RWPE2 (cell line): ENCODE measurements at regions not wholly inside any gene's neighbourhood (a gene's known extent, or its start where the extent isn't known, plus 50 kb on each side); places are given as distances from the start of the nearest gene placed in this dataset.

Experiments
- ATAC-seq: fragments of 200-7000 bp; cut with Tn5 transposase; 3 replicates; pipeline ENCODE4 v1.9.1; 2021; ENCODE audit warnings: low read depth
- DNase-seq: peaks from one replicate; pipeline ENCODE4 v3.0.0-alpha.2; 2020; ENCODE audit warnings: low spot score
- H3K27ac ChIP-seq: fragments of 450-650 bp; 2 replicates; pipeline ENCODE4 v1.5.1; 2017; ENCODE audit warnings: mild to moderate bottlenecking; ENCODE audit not compliant: poor library complexity, severe bottlenecking
- H3K27me3 ChIP-seq: fragments of 250-450 bp; sonication (Bioruptor Pico); 2 replicates; pipeline ENCODE4 v1.5.1; 2021; ENCODE audit warnings: mild to moderate bottlenecking, moderate library complexity; ENCODE audit not compliant: insufficient read depth, poor library complexity, severe bottlenecking
- H3K36me3 ChIP-seq: fragments of 250-450 bp; sonication (Bioruptor Pico); 2 replicates; pipeline ENCODE4 v1.5.1; 2020; ENCODE audit warnings: low read depth, mild to moderate bottlenecking, moderate library complexity
- H3K4me1 ChIP-seq: fragments of 250-450 bp; sonication (Bioruptor Pico); 2 replicates; pipeline ENCODE4 v1.5.1; 2021; ENCODE audit warnings: mild to moderate bottlenecking, moderate library complexity; ENCODE audit not compliant: insufficient read depth, poor library complexity, severe bottlenecking
- H3K4me3 ChIP-seq: fragments of 250-450 bp; sonication (Bioruptor Pico); 2 replicates; pipeline ENCODE4 v1.5.1; 2021; ENCODE audit warnings: mild to moderate bottlenecking, moderate library complexity; ENCODE audit not compliant: severe bottlenecking
- H3K9me3 ChIP-seq: fragments of 250-450 bp; sonication (Bioruptor Pico); 2 replicates; pipeline ENCODE4 v1.5.1; 2021; ENCODE audit warnings: mild to moderate bottlenecking, moderate library complexity; ENCODE audit not compliant: severe bottlenecking
- TF ChIP-seq, protein P1 (sequence below): fragments of 450-650 bp; IDR thresholded peaks from one replicate; pipeline ENCODE4 v1.5.1; 2017; ENCODE audit warnings: mild to moderate bottlenecking, moderate library complexity; ENCODE audit not compliant: poor library complexity, severe bottlenecking

DNA sequence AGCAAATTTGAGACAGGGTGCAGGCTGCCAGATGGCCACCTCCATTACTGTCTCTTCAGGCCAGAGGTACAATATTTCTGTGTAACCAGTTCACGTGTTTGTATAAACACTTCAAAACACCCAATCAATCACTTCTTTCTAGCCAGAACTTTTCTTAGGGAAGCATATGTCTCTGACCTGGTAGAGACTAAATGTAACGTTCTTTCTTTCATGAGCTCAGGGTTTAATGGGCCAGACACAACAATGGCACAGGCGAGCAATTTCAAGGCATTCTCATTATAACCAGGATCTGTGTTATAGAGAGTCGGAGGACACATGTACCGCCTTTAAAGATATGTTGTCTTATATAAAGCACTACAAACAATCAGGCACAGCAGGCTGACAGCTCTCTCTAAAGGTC is 1846.4 kb upstream of the PIK3C3 start:
- Histone ChIP-seq H3K27ac (no peak overlapping the region), H3K9me3 (no peaks in the 10 kb centered on the region), H3K36me3 (no peaks in the 10 kb centered on the region), H3K4me1 (no peaks in the 10 kb centered on the region), H3K4me3 (no peak overlapping the region), H3K27me3 (no peaks in the 10 kb centered on the region)
- ATAC-seq (no peak), DNase-seq (no peak)
- TF ChIP-seq, protein P1, sequence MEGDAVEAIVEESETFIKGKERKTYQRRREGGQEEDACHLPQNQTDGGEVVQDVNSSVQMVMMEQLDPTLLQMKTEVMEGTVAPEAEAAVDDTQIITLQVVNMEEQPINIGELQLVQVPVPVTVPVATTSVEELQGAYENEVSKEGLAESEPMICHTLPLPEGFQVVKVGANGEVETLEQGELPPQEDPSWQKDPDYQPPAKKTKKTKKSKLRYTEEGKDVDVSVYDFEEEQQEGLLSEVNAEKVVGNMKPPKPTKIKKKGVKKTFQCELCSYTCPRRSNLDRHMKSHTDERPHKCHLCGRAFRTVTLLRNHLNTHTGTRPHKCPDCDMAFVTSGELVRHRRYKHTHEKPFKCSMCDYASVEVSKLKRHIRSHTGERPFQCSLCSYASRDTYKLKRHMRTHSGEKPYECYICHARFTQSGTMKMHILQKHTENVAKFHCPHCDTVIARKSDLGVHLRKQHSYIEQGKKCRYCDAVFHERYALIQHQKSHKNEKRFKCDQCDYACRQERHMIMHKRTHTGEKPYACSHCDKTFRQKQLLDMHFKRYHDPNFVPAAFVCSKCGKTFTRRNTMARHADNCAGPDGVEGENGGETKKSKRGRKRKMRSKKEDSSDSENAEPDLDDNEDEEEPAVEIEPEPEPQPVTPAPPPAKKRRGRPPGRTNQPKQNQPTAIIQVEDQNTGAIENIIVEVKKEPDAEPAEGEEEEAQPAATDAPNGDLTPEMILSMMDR, result no peak

DNA sequence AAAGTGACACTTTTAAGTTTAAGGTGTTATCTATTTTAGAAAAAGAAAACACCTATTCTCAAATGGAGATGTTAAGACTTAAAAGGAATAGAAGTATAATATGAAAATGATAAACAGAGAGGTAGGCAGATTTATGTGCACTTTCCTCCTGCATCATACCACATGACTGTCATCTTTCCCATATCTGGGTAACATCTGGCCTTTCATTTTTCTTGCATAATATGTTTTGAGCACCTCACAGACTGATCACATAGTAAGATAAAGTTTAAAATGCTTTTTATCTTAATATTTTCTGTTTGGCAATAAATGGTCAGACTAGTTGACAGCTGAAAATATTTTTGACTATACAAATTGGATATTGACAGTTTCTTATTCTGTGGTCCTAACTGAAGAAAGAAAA is 1852.1 kb upstream of the PIK3C3 start:
- Histone ChIP-seq H3K27me3 (no peaks in the 10 kb centered on the region), H3K27ac (no peak overlapping the region), H3K4me3 (no peak overlapping the region), H3K9me3 (no peaks in the 10 kb centered on the region), H3K4me1 (no peaks in the 10 kb centered on the region), H3K36me3 (no peaks in the 10 kb centered on the region)
- ATAC-seq (no peak), DNase-seq (no peak)
- TF ChIP-seq, protein P1, result no peak

DNA sequence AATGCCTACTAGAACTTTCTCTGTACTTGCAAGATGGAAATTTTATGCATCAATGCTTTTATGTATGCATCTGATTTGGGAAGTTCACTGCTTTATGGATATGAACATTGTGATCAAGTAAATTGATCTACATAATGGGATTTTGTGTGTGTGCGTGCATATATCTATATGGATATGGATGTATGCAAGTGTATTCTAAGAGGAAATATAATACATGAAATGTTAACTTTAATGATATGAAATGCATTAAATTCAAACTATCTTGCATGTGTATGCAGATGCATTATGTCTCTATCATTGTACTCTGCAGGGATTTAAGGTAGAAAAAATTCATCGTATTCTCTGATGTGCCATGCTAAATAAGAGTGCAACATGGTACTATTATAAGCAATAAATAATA is 1855.4 kb upstream of the PIK3C3 start:
- ATAC-seq, result no peak

DNA sequence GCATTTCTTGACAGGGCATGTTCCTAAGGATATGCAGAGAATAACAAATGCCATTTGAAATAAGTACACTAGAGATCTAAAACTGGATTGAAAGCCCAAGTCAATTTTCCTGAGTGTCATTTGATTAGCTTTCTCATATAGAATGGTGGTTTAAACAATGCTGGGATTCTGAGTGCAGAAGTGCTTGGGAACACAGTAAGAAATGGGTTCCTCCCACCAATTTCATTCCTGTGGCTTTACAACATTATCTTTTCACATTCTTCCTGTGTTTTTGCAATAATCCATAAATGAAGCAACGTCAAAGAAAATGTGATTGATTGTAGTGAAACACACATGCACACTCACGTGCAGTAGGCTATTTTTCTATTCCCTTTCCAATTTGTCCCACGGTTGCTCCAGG is 1858.4 kb upstream of the PIK3C3 start:
- Histone ChIP-seq H3K36me3 (no peaks in the 10 kb centered on the region), H3K27me3 (no peaks in the 10 kb centered on the region), H3K4me1 (no peaks in the 10 kb centered on the region), H3K9me3 (no peaks in the 10 kb centered on the region), H3K4me3 (no peak overlapping the region), H3K27ac (no peak overlapping the region)
- TF ChIP-seq, protein P1, result no peak
- DNase-seq, result no peak
- ATAC-seq, result no peak

More for the DNA sequence above, 1855.4 kb upstream of the PIK3C3 start:
- TF ChIP-seq, protein P1, result no peak
- H3K27ac ChIP-seq, result no peak overlapping the region
- H3K9me3 ChIP-seq, result no peaks in the 10 kb centered on the region
- no peak overlapping the region for H3K4me3 ChIP-seq
- H3K36me3 ChIP-seq, result no peaks in the 10 kb centered on the region
- no peaks in the 10 kb centered on the region for H3K4me1 ChIP-seq
- no peak for DNase-seq
- H3K27me3 ChIP-seq, result no peaks in the 10 kb centered on the region

DNA sequence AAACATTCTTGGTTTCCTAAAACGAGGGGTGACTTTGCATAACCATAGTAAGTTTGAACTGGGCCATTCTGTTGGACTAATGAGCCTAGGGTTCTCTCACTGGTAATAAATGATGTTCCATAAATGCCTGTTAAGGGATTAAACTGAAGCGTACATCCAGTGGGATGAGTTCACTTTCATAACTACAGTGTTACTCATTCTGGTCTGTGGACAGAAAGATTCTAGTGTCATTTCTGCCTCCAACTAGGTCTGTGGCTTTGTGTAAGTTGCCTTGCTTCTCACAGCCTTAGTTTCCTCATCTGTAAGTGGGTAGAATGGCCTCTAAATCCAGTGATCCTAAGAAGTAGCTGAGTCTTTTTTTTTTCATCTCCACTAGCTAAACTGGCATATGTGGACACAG is 1860.6 kb upstream of the PIK3C3 start:
- Histone ChIP-seq H3K36me3 (no peaks in the 10 kb centered on the region), H3K27me3 (no peaks in the 10 kb centered on the region), H3K27ac (no peak overlapping the region), H3K4me3 (no peak overlapping the region), H3K9me3 (no peaks in the 10 kb centered on the region), H3K4me1 (no peaks in the 10 kb centered on the region)
- ATAC-seq, result no peak
- no peak for DNase-seq
- TF ChIP-seq, protein P1, result no peak
